Left ventricle myocardium inferior (tissue), 1 donor: ENCODE measurements at regions not wholly inside any gene's neighbourhood (a gene's known extent, or its start where the extent isn't known, plus 50 kb on each side); places are given as distances from the start of the nearest gene placed in this dataset.

ENCODE experiments used
- DNase-seq: peaks from one replicate; pipeline ENCODE4 v3.0.0-alpha.2; 2020
- H3K27ac ChIP-seq: fragments of 200-600 bp; replicated peaks from 2 replicates; pipeline ENCODE4 v1.8.0; 2021
- H3K27me3 ChIP-seq: fragments of 200-600 bp; 2 replicates; pipeline ENCODE4 v1.8.0; 2021; ENCODE audit warnings: low read depth
- H3K36me3 ChIP-seq: fragments of 200-600 bp; 2 replicates; pipeline ENCODE4 v1.8.0; 2021
- H3K4me1 ChIP-seq: fragments of 200-600 bp; 2 replicates; pipeline ENCODE4 v1.8.0; 2021
- H3K4me3 ChIP-seq: fragments of 200-600 bp; 2 replicates; pipeline ENCODE4 v1.8.0; 2021; ENCODE audit warnings: mild to moderate bottlenecking, moderate library complexity
- H3K9me3 ChIP-seq: fragments of 200-600 bp; replicated peaks from 2 replicates; pipeline ENCODE4 v1.8.0; 2021
- intact Hi-C: fragments of 100-400 bp; cut with micrococcal nuclease; formaldehyde crosslinking; loops from one replicate; pipeline ENCODE4 v1.11.0; 2022
- TF ChIP-seq, protein P1 (sequence below): fragments of 200-600 bp; IDR thresholded peaks from 2 replicates; pipeline ENCODE4 v1.8.0; 2021; ENCODE audit warnings: antibody characterized with exemption, mild to moderate bottlenecking, borderline replicate concordance
- donor health status: DM: no; HTN: yes; CAD: no; lungs with severe emphysema.

DNA sequence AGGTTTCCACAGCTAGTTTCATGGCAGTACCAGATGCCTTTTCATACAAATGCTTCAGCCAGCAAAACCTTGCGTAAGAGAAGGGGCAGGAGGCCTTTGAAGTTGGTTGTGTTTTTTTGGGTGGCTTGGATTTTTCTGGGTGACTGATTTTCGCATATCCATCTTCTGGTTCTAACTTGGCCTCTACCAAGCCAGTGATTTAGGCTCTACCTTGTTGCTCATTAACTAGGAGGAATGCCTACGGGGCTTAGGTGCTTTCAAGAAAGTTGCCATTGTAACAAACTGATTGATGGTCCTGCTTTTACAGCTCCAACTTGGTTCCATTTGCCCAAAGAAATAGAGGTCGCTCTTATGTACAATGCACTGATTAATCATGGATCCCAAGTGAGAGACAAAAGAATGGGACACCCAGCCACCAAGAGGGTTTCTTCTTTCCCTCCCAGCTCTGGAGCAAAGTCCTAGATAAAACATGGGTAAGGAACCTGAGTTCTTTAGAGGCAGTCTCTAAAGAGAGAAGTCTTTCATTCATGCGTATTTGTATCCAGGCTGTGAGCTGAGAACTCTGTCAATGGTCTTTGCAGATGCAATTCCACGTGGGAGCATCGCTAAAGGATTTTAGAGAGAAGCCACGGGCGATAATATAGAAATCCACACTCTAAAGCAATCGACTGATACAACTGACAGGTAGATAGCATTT is 92.1 kb upstream of the FGFR2 start:
- TF ChIP-seq, protein P1, sequence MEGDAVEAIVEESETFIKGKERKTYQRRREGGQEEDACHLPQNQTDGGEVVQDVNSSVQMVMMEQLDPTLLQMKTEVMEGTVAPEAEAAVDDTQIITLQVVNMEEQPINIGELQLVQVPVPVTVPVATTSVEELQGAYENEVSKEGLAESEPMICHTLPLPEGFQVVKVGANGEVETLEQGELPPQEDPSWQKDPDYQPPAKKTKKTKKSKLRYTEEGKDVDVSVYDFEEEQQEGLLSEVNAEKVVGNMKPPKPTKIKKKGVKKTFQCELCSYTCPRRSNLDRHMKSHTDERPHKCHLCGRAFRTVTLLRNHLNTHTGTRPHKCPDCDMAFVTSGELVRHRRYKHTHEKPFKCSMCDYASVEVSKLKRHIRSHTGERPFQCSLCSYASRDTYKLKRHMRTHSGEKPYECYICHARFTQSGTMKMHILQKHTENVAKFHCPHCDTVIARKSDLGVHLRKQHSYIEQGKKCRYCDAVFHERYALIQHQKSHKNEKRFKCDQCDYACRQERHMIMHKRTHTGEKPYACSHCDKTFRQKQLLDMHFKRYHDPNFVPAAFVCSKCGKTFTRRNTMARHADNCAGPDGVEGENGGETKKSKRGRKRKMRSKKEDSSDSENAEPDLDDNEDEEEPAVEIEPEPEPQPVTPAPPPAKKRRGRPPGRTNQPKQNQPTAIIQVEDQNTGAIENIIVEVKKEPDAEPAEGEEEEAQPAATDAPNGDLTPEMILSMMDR: no peak
- H3K27ac ChIP-seq: no peak overlapping the region
- H3K27me3 ChIP-seq: peaks cover 96% of the 10 kb centered on the region
- DNase-seq: no peak
- intact Hi-C loops: no loop called here
- H3K4me3 ChIP-seq: no peak overlapping the region
- no peaks in the 10 kb centered on the region for H3K36me3 ChIP-seq
- no peaks in the 10 kb centered on the region for H3K4me1 ChIP-seq
- no peaks in the 10 kb centered on the region for H3K9me3 ChIP-seq

DNA sequence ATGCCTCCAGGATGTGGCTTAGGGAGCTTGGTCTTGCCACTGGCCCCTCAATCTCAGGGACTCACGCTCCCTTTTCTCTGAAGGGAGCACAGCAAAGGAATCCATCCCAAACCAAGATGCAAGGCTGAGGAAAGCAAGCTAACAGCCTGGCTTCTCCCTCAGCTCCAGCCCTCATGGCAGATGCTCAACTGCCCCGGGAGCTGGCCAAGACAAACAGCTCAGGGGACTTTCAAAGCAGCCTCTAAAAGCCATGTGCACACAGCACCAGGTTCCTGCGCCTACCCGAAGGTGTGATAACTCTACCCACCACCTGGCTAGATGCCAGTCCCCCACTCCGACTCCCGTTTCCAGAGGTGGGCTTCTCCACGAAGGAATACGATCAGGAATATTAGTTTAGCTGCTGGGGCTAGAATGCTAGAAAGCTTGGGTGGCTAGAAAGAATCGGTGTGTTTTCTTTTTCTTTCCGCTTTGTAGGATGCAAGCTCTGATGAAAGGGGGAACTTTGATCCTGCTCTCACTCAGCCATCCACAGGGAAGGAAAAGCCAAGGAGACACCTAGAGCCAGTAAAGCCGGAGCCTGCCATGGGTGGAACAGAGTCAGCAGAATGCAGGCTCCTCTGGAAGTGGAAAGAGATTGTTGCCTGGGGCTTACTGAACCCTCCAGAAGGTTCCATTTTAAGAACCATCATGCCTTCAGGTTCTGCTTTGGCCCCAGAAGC is 89.0 kb upstream of the FGFR2 start:
- H3K27me3 ChIP-seq: peaks cover 93% of the 10 kb centered on the region
- no peaks in the 10 kb centered on the region for H3K36me3 ChIP-seq
- intact Hi-C loops: no loop called here
- TF ChIP-seq, protein P1: no peak
- no peak overlapping the region for H3K27ac ChIP-seq
- H3K4me1 ChIP-seq: no peaks in the 10 kb centered on the region
- H3K9me3 ChIP-seq: no peaks in the 10 kb centered on the region
- no peak for DNase-seq
- no peak overlapping the region for H3K4me3 ChIP-seq

DNA sequence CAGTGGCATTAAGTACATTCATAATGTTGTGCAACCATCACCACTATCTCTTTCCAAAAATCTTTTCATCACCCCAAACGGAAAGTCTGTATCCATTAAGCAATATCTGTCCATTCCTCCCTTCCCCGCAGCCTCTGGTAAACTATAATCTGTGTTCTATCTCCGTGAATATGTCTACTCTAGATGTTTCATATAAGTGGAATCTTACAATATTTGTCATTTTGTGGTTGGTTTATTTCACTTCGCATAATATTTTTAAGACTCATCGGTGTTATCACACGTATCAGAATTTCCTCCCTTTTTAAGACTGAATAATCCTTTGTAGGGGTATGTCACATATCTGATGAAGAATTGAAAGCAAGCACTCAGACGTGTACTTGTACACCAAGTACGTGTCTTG is 86.0 kb upstream of the FGFR2 start:
- H3K4me1 ChIP-seq: no peaks in the 10 kb centered on the region
- TF ChIP-seq, protein P1: no peak
- no peak for DNase-seq
- H3K4me3 ChIP-seq: no peak overlapping the region
- H3K9me3 ChIP-seq: no peaks in the 10 kb centered on the region
- intact Hi-C loops: no loop called here
- no peak overlapping the region for H3K27ac ChIP-seq
- peaks cover 65% of the 10 kb centered on the region for H3K27me3 ChIP-seq
- no peaks in the 10 kb centered on the region for H3K36me3 ChIP-seq

DNA sequence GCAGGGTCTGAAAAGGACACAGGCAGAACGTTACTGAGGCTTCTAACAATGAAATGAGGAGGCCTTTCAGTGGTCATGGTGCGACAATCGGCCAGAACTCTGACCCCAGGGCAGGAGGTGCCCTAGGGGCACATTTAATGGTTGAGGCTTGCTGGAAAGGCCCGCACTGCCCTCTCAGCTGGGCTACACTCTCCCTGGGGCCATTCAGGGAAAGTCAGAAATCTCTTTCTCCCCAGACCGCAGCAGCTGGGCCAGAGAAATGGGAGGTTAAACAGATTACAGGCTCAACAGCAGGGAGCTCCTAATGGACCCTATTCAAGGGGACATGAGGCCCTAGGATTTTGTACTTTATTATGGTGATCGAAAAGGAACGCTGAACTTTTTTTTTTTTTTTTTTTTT is 85.6 kb upstream of the FGFR2 start:
- Histone ChIP-seq H3K36me3 (no peaks in the 10 kb centered on the region), H3K9me3 (peaks cover 4% of the 10 kb centered on the region), H3K4me3 (no peak overlapping the region), H3K27ac (no peak overlapping the region), H3K4me1 (no peaks in the 10 kb centered on the region), H3K27me3 (peaks cover 60% of the 10 kb centered on the region)
- intact Hi-C loops: no loop called here
- TF ChIP-seq, protein P1: no peak
- no peak for DNase-seq

DNA sequence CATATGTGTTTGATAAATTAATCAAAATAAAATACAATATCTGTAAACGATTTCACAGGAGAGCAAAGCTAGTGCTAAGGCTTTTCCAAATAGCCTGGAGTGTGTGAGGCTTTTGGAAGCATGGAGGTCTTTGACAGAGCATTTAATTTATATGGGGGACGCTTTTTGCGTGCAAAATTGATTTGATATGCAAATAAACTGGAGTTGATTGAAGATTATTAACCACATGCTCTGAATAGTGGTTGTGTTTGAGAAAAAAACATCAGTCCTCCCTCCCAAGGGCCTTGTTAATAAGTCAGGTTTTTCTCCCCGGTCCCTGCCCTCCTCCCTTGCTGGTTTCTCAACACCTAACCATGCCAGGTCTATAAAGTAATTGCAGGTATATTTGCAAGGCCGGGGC is 85.1 kb upstream of the FGFR2 start:
- DNase-seq: no peak
- no peaks in the 10 kb centered on the region for H3K36me3 ChIP-seq
- H3K9me3 ChIP-seq: peaks cover 8% of the 10 kb centered on the region
- H3K27me3 ChIP-seq: peaks cover 56% of the 10 kb centered on the region
- no peak overlapping the region for H3K4me3 ChIP-seq
- intact Hi-C loops: no loop called here
- no peaks in the 10 kb centered on the region for H3K4me1 ChIP-seq
- no peak overlapping the region for H3K27ac ChIP-seq
- TF ChIP-seq, protein P1: no peak
